Coronary artery (tissue), 2 donors: ENCODE measurements at regions not wholly inside any gene's neighbourhood (a gene's known extent, or its start where the extent isn't known, plus 50 kb on each side); places are given as distances from the start of the nearest gene placed in this dataset.
"Not testable (repeated sequence)": the region's sequence is repeated elsewhere in the genome, so short reads cannot be mapped to it uniquely, and the experiment has no call there.

ENCODE experiments used
- DNase-seq: peaks from one replicate; pipeline ENCODE4 v3.0.0-alpha.2; 2017; ENCODE audit warnings: low spot score
- H3K27ac ChIP-seq, 2 donors: fragments of 200-600 bp; sonication (generic); one replicate each; pipeline ENCODE4 v1.5.1; 2016 to 2019
- H3K4me3 ChIP-seq: fragments of 200-600 bp; sonication (generic); 2 replicates; pipeline ENCODE4 v1.5.1; 2016; ENCODE audit warnings: mild to moderate bottlenecking, moderate library complexity
- TF ChIP-seq, protein P1 (sequence below): fragments of 200-600 bp; sonication (generic); IDR thresholded peaks from one replicate; pipeline ENCODE4 v1.5.1; 2019; ENCODE audit warnings: antibody characterized with exemption

DNA sequence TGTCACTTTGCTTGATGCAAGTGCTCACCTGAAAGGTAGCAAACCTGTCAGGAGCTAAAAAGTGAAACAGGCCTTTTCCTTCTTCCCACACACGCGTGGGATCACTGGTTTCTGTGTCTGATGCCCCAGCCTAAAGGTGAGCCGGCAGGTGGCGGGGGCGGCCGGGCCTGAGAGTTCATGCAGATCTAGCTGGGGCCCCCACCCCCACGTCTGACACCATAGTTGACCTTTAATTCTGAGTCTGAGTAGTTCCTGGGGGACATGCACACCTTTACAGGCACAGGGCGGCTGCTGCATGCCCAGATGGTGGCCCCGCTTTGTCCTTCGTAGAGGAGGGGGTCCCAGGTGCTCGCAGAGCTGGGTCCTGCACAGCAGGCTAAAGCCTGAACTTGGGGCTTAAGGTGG lies 345.3 kb downstream of the TEX29 start:
- DNase-seq, result no peak
- Histone ChIP-seq H3K27ac (no peak overlapping the region), H3K4me3 (no peak overlapping the region)
- TF ChIP-seq, protein P1, sequence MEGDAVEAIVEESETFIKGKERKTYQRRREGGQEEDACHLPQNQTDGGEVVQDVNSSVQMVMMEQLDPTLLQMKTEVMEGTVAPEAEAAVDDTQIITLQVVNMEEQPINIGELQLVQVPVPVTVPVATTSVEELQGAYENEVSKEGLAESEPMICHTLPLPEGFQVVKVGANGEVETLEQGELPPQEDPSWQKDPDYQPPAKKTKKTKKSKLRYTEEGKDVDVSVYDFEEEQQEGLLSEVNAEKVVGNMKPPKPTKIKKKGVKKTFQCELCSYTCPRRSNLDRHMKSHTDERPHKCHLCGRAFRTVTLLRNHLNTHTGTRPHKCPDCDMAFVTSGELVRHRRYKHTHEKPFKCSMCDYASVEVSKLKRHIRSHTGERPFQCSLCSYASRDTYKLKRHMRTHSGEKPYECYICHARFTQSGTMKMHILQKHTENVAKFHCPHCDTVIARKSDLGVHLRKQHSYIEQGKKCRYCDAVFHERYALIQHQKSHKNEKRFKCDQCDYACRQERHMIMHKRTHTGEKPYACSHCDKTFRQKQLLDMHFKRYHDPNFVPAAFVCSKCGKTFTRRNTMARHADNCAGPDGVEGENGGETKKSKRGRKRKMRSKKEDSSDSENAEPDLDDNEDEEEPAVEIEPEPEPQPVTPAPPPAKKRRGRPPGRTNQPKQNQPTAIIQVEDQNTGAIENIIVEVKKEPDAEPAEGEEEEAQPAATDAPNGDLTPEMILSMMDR, result no peak

DNA sequence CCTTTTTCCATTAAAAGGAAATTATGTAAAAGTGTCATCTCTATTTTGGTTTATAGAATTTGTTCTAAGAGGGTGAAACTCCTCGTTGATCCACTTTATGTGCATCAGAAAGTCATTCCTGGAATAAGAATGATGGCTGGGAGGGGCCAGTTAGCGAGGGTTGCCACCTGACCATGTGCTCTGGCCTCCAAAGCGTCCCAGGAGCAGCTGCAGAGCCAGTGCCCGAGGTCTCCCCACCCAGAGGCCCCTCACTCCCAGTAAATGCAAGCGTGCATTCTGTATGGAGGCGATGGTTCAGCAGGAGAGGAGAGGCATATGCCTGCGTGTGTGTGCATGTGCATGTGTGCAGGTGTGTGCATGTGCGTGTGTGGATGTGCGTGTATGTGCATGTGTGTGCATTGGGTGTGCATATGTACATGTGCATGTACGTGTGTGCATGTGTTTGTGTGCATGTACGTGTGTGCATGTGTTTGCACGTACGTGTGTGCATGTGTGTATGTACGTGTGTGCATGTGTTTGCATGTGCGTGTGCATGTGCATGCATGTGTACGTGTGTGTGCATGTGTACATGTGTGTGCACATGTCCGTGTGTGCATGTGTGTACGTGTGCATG lies 345.8 kb downstream of the TEX29 start:
- TF ChIP-seq, protein P1, result no peak
- no peak for DNase-seq
- Histone ChIP-seq H3K27ac (no peak overlapping the region), H3K4me3 (no peak overlapping the region)

DNA sequence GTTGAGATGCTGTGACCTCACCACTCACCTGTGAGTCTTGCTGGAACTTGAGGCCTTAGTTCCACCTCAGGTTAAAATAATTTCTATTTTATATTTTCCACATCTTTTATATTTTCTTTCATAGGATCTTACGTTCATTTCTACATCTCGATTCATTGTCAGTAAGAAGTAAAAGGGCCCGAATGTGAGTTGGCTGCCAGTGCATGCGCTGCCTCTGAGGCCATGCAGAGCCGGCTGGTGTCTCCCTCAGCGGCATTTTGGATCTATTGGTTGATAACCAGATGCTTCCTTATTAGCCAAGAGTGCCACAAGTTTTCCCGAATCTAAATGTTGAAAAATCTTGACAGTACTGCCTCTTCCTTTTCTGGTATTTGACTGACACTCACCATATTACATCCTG lies 347.3 kb downstream of the TEX29 start:
- TF ChIP-seq, protein P1, result no peak
- no peak overlapping the region for H3K27ac ChIP-seq
- no peak for DNase-seq
- no peak overlapping the region for H3K4me3 ChIP-seq

DNA sequence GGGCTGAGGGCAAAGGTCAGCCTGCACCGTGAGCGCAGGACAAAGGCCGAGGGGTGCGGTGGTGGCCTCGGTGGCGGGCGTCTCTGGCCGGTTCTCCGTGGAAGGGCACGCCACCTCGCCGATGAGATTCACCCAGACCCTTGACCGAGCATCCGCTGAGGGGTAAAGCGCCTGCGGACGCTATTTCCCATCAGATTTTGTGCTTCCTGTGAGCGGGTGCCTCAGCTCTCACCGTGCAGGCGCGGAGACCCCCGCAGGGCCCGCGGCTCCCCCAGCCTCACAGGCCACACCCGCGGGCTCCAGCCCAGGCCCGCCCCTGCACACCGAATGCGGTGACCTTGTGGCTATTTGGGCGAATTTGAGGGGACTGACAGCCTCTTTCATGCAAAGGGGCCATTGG lies 348.0 kb downstream of the TEX29 start:
- TF ChIP-seq, protein P1, result no peak
- no peak for DNase-seq

DNA sequence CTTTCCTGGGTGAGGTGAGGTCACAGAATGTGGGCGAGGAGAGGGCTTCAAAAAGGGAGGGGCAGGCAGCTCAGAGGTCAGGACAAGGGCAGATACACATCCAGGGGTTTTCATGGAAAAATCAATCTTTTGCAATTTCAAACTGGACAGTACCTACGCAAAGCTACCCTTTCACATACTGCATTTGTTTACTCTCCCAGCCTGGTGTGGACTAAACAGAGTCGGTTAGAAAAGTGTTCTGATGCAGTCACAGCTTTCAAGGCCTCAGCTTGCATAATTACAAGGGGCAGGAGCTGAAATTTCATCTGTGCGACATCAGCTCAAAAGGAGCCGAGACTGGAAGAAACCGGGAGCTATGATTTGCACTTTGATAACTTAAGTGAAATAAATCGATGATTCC lies 351.8 kb downstream of the TEX29 start:
- not testable (repeated sequence) for H3K4me3 ChIP-seq, DNase-seq, H3K27ac ChIP-seq

More for the DNA sequence above, 348.0 kb downstream of the TEX29 start:
- H3K27ac ChIP-seq, result no peak overlapping the region
- no peak overlapping the region for H3K4me3 ChIP-seq

DNA sequence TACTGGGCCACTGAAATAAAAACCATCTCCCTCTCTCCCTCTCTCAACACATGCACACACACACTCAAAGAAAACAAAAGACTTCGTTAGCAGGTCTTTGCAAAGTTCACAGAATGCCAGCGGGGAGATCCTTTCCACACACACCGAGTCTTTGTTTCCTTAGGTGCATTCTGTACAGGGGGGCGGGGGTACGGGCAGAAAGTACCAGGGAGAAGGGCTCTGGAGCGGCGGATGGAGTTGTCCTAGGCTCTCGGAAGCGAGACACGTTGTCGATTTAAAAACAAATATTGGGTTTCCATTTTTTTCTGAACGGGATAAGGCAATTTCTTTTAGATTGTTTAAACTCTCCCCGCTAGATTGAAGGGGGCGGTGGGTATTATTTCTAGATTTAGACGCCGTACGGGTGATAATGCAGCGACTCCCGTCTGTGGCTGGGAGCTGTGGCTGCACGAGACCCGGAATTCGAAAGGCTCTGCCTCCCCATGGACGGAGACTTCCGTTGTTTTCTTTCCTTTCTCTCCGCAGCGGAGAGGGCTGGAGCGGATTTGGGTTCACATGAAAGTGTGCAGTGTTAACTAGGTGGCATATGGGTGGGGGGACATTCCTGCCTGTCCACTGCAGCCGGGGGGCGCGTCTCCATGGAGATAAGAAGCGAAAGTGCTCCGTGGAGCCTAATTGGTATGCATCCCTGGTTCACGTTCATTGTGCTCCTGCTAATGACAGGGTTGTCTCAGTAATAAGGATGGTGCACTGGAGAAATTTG lies 357.9 kb downstream of the TEX29 start:
- H3K27ac ChIP-seq, DNase-seq, H3K4me3 ChIP-seq: not testable (repeated sequence)

DNA sequence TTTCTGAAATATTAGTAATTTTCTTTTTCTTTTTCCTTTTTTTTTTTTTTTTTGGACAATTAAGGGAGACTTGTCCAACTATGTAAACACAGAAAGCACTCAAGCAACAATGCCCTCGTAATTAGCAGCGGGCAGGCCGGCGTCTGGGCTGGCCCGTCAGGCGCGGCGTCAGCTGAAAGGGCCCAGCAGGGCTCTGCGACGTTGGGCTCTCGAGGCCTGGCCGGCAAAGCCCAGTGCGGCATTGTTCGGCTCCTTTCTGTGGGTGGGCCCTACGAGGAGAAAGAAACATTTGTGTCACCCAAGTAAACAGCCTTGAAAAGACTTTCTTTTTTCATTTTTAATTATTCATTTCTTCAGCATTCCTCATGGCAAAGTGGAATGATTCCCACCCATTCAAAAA lies 359.2 kb downstream of the TEX29 start:
- not testable (repeated sequence) for H3K27ac ChIP-seq, H3K4me3 ChIP-seq, DNase-seq

DNA sequence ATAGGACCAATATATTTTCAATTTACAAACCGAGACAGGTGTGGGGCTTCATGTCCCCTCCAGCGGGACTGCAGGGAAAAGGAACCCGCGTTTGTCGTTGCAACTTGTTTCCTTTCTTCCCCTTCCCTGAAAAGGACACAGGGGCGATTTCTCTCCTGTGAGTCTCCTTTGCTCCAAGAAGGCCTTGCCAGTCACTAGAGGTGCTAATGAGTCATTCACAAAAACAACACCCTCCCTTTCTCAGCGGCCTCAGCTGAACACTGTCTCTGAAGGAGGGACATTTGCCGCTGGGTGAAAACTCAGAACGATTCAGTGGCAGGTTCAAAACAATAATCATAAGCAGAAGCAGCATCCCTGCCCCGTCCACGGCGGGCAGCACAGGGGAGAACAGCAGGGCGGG lies 359.7 kb downstream of the TEX29 start:
- DNase-seq, H3K27ac ChIP-seq, H3K4me3 ChIP-seq: not testable (repeated sequence)

DNA sequence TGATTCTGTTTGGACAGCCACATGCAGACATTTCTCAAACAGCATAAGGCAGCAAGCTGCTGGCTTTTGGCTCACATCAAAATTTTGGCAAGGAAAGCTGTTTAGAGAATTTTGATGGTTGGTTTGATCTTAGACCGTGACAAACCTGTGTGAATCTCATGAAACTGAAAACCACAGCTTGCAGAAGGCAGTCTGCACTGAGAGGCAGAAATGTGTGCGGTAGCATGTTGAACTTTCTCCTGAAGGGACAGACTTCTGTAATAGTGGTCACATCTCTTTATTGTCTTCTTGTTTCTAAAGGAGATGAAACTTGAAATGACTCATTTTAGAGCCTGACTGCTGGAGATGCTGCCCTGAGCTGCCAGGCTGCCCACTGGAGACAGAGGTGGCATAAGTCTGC lies 371.6 kb downstream of the TEX29 start:
- not testable (repeated sequence) for H3K4me3 ChIP-seq, H3K27ac ChIP-seq, DNase-seq

DNA sequence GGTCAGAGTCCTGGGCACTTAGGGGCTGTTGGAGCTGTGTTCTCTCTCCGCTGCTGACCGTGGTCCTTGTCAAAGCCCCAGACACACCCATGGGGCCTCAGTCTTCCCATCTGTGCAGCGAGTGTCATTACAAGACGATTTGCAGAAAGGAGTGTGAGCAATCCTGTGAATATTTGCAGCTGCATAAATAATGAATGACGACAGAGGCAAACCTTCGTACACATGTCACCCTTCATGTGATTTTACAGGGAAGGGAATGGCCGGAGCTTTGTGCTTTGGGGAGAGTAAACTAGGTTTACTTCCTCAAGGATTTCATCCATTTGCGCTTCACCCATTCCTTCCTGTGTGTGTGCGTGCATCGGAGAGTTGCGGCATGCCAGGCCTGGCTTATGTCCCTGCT lies 370.8 kb upstream of the SOX1 start:
- H3K27ac ChIP-seq, H3K4me3 ChIP-seq, DNase-seq: not testable (repeated sequence)

DNA sequence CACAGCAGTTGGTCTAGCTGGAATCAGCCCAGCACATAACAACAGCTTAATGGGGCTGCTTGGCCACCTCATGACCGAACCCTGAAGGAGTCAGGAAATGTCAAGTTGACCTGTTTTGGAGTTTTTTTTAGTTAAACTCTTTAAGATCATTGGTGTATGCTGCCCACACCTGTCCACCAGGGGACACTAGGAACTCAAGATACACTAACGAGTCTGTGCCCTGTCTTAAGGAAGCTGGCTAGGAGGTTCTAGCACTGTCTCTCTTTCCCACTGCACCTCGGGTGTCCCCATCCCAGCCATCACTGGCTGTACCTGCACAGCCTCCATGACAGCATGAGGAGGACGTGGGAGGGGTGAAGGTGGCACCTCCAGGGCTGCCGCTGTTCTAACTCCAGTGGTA lies 364.9 kb upstream of the SOX1 start:
- not testable (repeated sequence) for H3K27ac ChIP-seq, DNase-seq, H3K4me3 ChIP-seq
